SK-N-SH (cell line): ENCODE measurements at regions not wholly inside any gene's neighbourhood (a gene's known extent, or its start where the extent isn't known, plus 50 kb on each side); places are given as distances from the start of the nearest gene placed in this dataset.

Source experiments
- CTCF ChIP-seq: fragments of 200-600 bp; sonication (generic); IDR thresholded peaks from 2 replicates; pipeline ENCODE4 v1.6.1; 2017; ENCODE audit warnings: antibody characterized with exemption, mild to moderate bottlenecking, moderate library complexity
- EP300 ChIP-seq, 2 experiments: IDR thresholded peaks; 2 replicates each; pipeline versions ENCODE4 v1.4.0 to v1.6.1; 2012; ENCODE audit warnings: borderline replicate concordance in 1 of 2, low read depth in 1 of 2, low read length in 1 of 2
- JUND ChIP-seq: IDR thresholded peaks from 2 replicates; pipeline ENCODE4 v1.4.0; 2012
- RXRA ChIP-seq: IDR thresholded peaks from 2 replicates; pipeline ENCODE4 v1.4.0; 2012; ENCODE audit warnings: low read depth, mild to moderate bottlenecking, borderline replicate concordance
- SMC3 ChIP-seq: IDR thresholded peaks from 2 replicates; pipeline ENCODE4 v1.6.1; 2012; ENCODE audit warnings: low read depth, low read length, improper control_type of control experiment
- TAF1 ChIP-seq: IDR thresholded peaks from 2 replicates; pipeline ENCODE4 v1.6.1; 2012; ENCODE audit warnings: low read depth, mild to moderate bottlenecking, low read length, moderate library complexity, borderline replicate concordance

GRCh38 chr11:104736502-104736901 is 161.8 kb downstream of the CASP12 start:
- no peak for TF ChIP-seq CTCF
- no peak for TF ChIP-seq EP300 (IDR thresholded peaks at IDR 0.05; ENCODE audit: borderline replicate concordance in 1 of 2, low read depth in 1 of 2, low read length in 1 of 2)
- no peak for TF ChIP-seq JUND
- TF ChIP-seq TAF1 = no peak
- TF ChIP-seq RXRA = no peak
- no peak for TF ChIP-seq SMC3
